GM21526 (cell line): ENCODE measurements at regions not wholly inside any gene's neighbourhood (a gene's known extent, or its start where the extent isn't known, plus 50 kb on each side); places are given as distances from the start of the nearest gene placed in this dataset.

Experiments used
- ATAC-seq: cut with Tn5 transposase; IDR thresholded peaks from one replicate; pipeline ENCODE4 v1.9.1; 2021; ENCODE audit warnings: moderate library complexity; ENCODE audit not compliant: unreplicated experiment, low FRiP score

DNA sequence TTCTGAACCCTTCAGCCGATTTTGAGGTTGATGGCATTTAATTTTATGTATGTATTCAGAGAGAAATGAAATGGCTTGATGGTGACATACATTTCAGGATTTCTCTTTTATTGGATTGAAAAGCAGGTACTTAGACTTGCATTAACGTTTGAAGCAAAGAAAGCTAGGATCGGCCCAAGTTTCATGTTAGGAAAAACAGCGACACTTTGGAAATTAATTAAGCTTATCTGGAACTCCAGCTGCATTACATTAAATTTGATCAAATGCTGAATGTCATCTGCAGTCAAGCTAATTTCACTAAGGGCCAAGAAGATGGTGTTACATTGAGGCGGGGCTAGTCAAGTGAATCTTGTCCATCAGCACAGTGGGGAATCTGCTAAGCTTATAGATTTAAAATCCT lies 441.8 kb downstream of the IRS1 start:
- no peak for ATAC-seq

DNA sequence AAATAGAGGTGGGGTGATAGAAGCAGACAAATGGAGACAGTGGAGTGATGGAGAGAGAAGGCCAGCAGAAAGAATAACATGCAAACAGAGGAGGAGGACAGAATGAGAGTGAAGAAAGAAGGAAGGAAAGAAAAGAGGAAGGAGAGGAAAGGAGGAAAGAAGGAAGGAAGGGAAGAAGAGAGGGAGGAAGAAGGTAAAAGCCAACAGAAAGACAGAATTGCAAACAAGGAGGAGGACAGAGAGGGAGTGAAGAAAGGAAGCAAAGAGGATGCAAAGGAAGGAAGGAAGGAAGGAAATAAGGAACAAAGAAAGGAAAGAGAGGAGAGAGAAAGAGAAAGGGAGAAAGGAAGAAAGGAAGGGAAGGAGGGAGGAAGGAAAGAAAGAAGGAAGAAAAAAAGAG lies 444.0 kb downstream of the IRS1 start:
- no peak for ATAC-seq

DNA sequence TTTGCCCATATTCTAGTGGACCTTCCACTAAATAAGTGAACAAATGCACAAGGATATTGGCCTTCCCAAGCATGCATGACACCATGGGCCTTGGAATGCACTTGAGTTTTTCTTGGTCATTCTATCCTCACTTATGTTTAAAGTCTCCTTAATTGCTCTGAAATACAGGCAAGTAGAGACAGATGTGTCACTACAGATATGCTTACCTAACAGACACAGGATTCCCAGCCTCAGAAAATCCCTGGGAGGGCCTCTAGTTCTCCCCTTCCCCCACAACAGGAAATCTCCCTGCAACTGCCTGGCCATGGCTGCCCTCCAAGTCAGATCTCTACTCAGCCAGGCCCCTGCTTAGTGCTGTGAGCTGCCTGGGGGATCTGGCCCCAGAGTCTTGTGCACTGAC lies 445.2 kb downstream of the IRS1 start:
- no peak for ATAC-seq

DNA sequence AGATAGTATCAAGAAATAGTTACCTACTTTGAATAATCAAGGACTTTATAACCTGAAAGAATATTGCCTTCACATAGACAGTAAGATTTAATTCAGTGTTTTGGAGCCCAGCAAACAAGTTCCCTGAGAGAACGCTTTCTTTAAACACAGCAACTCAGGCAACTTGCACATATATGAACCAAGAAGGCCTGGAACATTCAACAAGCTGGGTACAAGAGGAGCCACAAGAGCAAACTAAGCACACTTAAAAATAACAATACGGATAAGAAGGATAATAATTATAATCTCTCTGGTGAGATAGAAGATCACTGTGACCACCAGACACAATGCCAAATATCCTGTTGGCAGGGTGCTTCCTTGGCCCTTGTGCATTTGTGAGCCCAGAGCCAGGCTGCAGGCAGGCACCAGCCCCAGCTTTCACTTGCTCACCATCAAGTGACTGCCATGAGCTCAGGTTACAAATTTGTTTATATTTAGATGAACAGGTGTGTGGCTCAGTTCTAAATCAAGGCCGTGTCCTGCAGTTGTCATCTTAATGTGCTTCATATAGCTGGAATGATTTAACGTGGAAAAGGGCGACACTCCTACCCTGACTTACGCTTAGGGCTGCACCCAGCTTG lies 446.6 kb downstream of the IRS1 start:
- no peak for ATAC-seq

DNA sequence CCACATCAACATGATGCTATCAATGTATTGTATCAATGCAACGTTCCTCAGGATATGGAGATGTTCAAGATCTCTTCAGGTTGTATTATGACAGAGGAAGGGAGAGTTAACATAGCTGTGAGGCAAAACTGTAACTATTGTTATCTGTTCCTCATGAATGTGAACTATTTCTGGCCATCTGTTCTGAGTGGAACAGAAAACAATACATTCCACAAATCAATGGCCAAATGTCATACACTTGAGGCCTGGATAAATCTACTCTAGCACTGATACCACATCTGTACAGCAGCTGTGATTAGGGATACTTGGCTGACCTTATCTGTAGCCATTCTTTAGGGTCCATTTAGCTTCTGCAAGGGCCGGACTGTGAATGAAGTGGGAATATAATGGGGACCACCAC lies 447.9 kb downstream of the IRS1 start:
- ATAC-seq, result no peak

DNA sequence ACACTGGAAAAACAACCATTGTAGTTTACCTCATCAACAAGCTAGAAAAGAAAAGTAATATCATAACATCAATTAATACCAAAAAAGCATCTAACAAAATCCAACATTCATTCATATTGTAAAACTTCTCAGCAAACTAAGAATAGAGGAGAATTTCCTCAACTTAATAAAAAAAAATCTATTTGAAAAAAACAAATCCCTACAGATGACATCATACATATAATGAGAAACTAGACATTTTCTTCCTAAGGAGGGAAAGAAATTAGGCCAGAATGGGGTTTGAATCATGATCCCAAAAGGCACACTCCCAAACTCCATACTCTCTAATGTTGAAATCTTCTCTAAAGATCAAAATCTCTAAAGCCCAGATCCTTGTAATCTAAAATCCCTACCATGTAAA lies 460.0 kb downstream of the IRS1 start:
- no peak for ATAC-seq

DNA sequence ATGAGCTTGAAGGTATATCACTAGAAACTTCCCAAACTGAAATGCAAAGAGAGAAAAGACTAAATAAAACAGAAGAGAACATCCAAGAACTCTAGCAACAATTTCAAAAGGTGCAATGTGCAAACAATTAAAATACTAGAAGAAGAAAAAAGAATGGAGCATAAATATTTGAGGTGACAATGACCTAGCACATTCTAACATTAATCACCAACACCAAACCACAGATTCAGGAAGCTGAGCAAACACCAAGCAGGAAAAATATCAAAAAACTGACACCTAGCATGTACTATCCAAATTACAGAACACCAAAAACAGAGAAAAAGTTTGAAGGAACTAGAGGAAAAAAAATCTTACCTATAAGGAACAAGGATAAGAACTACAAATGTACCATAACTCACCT lies 460.8 kb downstream of the IRS1 start:
- no peak for ATAC-seq

DNA sequence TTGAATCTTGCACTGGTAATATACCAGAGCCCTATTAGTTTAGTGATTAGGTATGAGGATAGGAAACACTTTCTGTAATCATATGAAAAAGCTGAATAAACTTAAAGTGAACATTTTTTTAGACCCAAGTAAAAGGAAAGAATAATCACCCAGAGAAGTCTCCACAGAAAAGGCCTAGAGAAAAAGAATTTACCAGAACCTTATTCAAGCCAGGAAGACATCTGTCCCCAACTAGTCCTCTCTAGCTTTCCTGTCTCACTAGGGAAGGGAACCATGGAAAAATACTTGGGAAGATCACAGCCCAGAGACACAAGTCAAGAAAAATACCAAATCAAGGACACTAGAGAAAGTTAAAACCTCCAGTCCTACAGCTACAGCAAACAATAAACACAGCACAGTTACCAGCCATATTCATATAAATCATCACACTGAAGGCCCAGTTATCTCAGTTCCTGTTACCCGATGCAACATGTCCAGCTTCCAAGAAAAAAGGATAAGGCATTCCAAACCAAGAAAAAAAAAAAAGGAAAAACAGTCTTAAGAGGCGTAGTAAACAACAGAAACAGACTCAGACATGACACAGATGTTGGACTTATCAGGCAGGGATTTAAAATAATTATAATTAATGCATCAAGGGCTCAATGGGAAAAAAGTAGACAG lies 461.5 kb downstream of the IRS1 start:
- ATAC-seq, result no peak

DNA sequence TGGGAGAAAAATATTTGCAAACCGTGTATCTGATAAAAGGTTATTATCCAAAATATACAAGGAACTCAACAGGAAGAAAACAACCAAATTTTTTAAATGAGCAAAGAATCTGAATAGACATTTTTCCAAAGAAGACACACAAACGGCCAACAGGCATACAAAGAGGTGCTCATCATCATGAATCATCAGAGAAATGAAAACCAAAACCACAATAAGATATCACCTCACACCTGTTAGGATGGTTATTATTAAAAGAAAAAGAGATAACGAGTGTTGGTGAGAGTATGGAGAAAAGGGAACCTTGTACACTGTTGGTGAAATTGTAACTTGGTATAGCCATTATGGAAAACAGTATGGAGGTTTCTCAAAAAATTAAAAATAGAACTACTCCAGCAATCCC lies 463.3 kb downstream of the IRS1 start:
- ATAC-seq, result no peak

DNA sequence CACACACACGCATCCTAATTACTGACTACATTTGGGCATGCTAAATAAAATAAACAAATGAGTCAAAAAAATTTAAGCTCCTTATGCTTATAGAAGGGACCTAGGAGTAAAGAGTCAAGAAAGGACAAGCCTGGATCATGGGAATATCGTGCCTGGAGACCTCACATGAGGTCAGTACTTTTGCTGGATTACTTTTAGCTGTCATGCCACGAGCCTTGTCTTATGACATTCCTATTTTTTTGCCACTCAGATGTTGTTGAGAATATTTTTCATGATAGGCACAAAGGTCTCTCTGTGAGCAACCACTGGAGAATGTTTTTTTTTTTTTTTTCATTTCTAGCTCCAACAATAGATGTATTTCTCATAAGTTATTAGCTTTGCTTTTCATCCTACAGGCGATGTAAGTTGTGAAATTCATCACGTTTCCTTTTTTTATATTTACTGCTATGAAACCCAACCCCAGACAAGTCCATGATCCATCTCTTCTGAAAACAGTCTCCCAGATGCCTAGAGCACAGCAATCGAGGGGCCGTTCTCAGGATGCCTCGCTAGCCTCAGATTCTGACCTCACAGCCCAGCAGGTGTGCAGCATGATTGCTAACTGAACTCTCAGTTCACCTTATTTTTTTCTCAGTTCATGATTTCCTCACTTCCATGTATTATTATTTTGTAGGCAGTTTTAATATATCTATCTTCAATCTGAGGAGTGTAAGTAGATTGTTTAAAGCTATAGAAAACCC lies 464.5 kb downstream of the IRS1 start:
- ATAC-seq, result peak; percentile 49

DNA sequence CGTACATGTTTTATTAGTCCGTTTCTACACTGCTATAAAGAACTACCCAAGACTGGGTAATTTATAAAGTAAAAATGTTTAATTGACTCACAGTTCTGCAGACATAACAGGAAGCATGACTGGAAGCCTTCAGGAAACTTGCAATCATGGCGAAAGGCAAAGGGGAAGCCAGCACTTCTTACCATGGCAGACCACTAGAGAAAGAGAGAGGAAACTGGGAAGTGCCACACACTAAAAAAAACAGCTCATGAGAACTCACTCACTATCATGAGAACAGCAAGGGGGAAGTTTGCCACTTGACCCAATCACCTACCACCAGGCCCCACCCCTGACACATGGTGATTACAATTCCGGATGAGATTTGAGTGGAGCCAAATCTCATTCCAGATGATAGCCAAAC lies 466.2 kb downstream of the IRS1 start:
- no peak for ATAC-seq

DNA sequence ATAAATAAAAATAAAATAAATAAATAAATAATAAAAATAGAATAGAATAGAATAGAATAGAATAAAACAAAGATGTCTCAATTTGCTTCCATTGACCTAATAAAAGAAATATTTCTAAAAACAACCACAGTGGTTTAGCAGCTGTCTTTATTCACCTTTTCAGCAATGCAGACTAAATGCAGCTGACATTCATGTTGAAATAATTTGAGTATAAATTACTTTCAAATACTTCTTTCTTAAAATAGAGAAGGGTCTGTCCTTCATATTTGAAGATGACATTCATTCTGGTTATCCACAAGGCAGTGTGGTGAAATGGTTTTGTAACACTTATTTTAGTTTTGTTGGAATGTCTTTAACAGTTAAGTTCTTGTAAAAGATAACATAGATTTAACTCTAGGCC lies 469.4 kb downstream of the IRS1 start:
- ATAC-seq, result no peak

DNA sequence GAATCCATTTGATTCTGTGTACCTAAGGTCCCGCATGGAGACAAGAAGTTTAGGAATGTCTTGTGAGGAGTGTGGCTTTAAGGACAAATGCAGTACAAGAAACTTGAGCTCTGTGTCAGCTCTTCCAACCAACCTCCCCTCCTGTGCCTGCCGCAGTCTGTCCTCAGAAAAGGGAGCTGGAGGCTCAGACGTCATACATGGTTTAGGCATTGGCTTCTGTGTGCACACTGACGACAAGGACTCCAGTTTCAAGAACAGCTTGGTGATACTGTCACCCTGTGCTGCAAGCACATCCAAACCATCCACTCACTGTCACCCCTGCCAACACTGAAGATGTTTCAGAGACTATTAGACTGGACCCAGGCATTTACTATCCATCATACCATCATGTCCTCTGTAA lies 470.4 kb downstream of the IRS1 start:
- no peak for ATAC-seq

DNA sequence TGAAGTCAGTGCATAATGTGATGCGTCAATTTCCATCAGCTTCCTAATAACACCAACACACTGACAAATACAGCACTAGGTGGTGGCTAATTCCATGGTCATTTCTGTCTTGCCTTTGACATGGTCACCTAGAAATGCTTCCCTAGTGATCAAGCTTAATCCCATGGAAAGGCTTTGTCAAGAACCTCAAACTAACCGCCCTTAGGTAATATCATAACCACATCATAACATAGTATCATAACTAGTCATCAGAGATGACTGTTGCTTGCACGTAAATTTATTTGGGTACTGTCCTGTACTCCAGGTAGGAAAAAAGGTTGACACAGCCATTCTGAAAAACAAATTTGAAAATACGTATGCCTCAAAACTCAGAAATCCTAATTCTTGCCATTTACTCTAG lies 471.8 kb downstream of the IRS1 start:
- ATAC-seq, result no peak

DNA sequence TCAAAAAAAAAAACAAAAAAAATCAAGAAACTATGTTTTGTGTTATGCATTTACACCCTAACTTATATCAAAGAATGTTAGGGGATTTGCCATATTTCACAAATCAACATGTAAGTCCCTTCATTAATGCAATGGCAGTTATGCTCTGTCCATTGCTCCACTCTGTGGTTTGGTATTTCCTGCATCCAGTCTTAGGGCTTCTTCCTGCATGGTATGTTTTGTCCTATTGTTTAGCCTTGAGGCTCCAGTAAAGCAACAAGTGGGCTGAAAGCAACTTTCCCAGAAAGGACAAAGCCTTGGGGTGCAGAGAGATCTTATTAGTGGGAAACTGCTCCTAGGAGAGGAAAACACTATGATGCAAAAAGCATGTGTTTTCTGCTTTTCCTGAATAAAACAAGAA lies 474.1 kb downstream of the IRS1 start:
- no peak for ATAC-seq

DNA sequence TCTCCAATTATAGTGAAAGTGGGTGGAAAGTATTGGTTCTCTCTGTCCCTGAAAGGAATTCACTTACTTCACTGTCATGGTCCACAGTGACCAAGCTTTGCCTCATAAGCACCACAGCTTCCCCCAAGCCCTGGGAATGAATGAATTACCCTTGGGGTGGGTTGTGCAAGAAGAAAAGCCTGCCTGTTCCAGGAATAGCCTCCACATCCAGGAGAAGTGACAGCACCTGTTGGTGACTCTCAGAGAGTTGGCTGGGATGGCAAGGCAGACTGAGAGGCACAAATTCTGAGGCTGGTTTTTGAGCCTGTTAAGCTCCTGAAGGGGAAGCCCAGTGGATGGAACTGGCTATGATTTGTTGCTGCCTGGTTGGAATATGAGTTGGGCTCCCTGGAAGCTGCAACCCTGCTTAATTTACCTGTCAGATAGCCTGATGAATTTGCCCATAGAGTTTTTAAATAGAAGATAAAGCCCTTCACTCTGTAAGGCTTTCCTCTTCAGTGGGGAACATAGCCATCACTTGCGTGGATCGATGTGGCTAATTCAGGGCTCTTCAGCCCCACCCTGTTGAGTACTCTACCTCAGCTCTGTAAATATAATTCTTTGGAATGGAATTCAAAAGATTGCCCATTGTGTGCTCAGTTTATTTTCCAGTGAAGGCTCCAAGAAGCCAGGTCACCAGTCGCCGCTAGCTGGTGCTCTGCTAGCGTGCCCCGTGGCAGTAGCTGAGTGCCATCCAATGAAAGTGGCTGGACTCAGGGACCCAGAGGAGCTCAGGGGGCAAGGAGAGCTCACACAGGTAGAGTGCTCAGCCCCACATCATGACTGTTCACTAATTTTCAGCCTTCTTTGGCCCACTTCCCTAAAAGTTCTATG lies 479.3 kb downstream of the IRS1 start:
- no peak for ATAC-seq

DNA sequence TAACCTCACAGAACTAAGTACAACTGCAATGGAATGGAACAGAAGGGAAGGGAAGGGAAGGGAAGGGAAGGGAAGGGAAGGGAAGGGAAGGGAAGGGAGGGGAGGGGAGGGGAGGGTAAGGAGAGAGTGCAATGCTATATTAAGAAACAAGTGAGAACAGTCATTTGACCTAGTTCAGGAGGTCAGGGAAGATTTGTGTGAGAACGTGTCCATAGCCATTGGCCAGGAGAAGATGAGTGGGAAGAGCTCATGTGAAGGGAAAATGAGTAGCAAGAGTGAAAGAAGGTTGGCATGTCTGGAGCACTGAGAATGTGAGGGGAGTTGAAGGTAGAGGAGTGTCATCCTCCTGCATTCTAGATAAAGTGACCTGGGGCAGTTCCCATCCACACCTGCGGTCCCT lies 481.6 kb downstream of the IRS1 start:
- no peak for ATAC-seq

DNA sequence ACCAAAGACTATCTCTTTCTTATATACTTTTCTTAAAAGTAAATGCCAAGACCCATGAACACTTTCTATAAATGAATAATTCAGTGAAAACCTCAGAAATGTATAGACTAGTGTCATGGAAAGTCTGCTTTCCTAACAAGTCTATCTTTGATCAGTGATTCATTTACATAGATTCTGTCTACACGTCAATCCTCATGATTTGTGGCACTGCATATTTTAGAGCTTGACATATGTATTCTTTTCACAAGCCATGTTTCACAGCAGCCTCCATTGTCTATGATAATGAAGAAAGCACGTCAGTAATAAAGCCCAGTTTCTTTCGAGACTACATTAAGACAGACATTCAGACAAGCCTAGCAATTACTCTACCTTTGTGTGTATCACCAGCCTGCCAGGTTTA lies 486.6 kb downstream of the IRS1 start:
- no peak for ATAC-seq

DNA sequence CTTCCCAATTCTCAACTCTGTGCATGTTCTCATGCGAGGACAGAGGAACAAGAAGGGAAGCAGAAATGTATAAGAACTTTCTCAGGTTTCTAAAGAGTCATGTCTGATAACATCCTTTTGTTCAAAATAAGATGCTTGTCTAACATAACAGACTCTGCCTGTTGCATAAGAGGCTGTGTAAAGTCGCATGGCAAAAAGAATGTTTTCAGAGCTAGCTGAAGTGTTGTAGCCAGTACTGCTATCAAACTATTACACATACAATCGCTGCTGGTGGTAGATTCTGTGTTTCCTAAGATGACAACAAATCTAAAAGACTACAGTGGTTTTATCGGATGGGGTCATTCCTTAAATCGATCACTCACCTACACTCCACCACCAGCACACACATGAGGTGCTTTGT lies 487.5 kb downstream of the IRS1 start:
- no peak for ATAC-seq

DNA sequence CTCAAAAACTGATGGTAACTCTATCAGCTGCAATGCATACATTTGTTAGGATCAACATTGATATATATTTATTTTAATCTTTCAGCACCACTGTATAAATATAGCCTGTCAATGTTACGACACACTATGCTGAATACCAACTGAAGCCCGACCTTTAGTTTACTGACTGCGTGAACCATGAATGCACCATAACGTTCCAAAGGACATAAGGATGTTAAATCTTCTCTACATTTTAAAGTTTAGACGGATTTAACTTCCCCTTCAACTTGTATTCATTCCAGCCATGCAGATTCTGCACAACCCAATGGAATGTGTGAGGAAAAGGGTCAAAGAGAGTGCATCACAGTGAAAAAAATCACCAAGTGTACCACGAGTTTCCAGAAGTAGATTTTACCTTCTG lies 489.5 kb downstream of the IRS1 start:
- no peak for ATAC-seq

DNA sequence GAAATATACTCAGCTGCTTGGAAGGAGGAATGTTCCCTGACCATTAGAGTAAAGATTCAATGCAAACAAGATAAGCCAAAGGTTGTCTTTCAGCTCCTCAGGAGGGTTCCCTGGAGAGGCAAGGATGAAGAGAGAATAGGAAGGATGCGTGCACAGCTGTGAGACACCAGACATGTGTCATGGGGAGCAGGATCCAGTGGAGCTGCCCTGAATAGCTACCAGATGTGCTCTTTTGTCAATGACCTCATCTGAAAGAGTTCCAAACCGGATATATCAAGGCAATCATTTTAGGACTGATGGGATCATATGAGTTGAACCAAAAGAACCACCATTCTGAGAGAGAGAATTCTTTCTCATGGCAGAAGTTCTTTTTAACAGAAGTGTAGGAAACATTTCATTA lies 490.6 kb downstream of the IRS1 start:
- no peak for ATAC-seq
